H1 (cell line): ENCODE measurements at regions not wholly inside any gene's neighbourhood (a gene's known extent, or its start where the extent isn't known, plus 50 kb on each side); places are given as distances from the start of the nearest gene placed in this dataset.

Experiments used
- ATF2 ChIP-seq: IDR thresholded peaks from 2 replicates; pipeline ENCODE4 v1.6.1; 2012; ENCODE audit warnings: low read length, inconsistent platforms
- CHD7 ChIP-seq: fragments of 300-600 bp; sonication (generic); IDR thresholded peaks from 2 replicates; pipeline ENCODE4 v1.7.1; 2012; ENCODE audit warnings: low read length, moderate library complexity, mild to moderate bottlenecking, inconsistent platforms; ENCODE audit not compliant: insufficient replicate concordance
- KDM5A ChIP-seq: fragments of 200-600 bp; IDR thresholded peaks from 2 replicates; pipeline ENCODE4 v1.7.1; 2012; ENCODE audit warnings: mild to moderate bottlenecking, low read length, inconsistent platforms, mixed read lengths
- POLR2A ChIP-seq, 2 experiments: IDR thresholded peaks; 1 replicate in 1 of 2; 2 replicates in 1 of 2; pipeline ENCODE4 v1.6.1; 2011; ENCODE audit warnings: low read depth in 2 of 2, low read length in 2 of 2, mild to moderate bottlenecking in 2 of 2; ENCODE audit errors: control extremely low read depth in 1 of 2

DNA sequence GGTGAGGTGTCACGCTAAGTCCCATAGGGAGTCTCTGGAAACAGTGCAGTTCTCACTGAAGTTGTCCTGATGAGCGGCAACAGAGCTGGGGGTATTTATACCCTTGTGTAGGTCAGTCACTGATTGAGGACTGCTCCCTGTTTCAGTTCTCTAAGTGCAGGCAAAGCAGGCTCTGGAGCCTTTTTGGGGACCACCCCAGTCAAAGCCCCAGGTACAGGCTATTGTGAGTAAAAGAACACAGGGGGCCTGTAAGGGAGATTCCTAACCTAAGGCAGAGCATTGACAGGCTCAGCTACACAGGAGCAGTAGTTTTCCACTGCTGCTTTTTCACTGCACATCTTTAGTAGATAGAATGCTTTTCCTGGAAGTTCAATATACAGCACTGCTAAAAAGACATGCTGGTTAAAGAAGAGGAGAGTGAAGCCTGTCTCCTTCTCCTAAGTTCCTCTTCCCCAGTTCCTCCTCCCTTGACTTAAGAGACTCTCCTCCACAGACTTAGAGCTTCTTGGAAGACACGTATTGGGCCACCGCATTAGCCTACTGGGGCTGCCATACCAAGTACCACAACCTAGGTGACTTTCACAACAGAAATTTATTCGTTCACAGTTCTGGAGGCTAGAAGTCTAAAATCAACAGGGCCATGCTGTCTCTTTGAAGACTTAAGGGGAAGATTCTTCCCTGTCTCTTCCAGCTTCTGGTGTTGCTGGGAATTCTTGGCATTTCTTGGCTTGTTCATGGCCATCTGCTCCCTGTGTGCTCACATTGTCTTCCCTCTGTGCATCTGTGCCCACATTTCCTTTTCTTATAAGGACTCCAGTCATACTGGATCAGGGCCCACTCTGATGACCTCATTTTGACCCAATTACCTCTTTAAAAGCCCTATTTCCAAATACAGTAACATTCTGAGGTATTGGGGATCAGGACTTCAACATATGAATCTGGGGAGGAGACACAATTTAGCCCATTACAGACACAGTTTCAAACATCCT, 221.0 kb downstream of the ESM1 start (continued):
- TF ChIP-seq CHD7 (no peak), ATF2 (no peak), KDM5A (no peak), POLR2A (IDR thresholded peaks at IDR 0.05; ENCODE audit: control extremely low read depth in 1 of 2, low read depth in 2 of 2, low read length in 2 of 2) (no peak)
- TF ChIP-seq, all 59 proteins: peak for 0
